MM.1S (cell line): ENCODE measurements at regions not wholly inside any gene's neighbourhood (a gene's known extent, or its start where the extent isn't known, plus 50 kb on each side); places are given as distances from the start of the nearest gene placed in this dataset.

ENCODE experiments used
- DNase-seq: peaks from one replicate; pipeline ENCODE4 v3.0.0-alpha.2; 2015
- H2AFZ ChIP-seq: fragments of 300-600 bp; sonication (generic); 2 replicates; pipeline ENCODE4 v1.6.0; 2016; ENCODE audit warnings: antibody characterized with exemption, low read length
- H3F3A ChIP-seq: fragments of 300-600 bp; sonication (generic); 2 replicates; pipeline ENCODE4 v1.6.1; 2016; ENCODE audit warnings: mild to moderate bottlenecking, antibody characterized with exemption, low read length, moderate library complexity, mixed read lengths; ENCODE audit not compliant: insufficient read depth
- H3K27ac ChIP-seq: fragments of 300-600 bp; sonication (generic); 2 replicates; pipeline ENCODE4 v1.5.1; 2016; ENCODE audit warnings: mild to moderate bottlenecking, low read length
- H3K27me3 ChIP-seq: fragments of 300-600 bp; sonication (generic); replicated peaks from 2 replicates; pipeline ENCODE4 v1.6.0; 2016; ENCODE audit warnings: low read length; ENCODE audit not compliant: insufficient read depth
- H3K36me3 ChIP-seq: fragments of 300-600 bp; sonication (generic); replicated peaks from 2 replicates; pipeline ENCODE4 v1.6.1; 2016; ENCODE audit warnings: mild to moderate bottlenecking, low read length, mixed read lengths; ENCODE audit not compliant: insufficient read depth
- H3K4me1 ChIP-seq: fragments of 300-600 bp; sonication (generic); 2 replicates; pipeline ENCODE4 v1.6.1; 2016; ENCODE audit warnings: low read length, mixed read lengths
- H3K4me2 ChIP-seq: fragments of 300-600 bp; sonication (generic); 2 replicates; pipeline ENCODE4 v1.6.0; 2016; ENCODE audit warnings: low read depth, low read length
- H3K4me3 ChIP-seq: fragments of 300-600 bp; sonication (generic); 2 replicates; pipeline ENCODE4 v1.5.1; 2016; ENCODE audit warnings: low read length, mixed read lengths
- H3K79me2 ChIP-seq: fragments of 300-600 bp; sonication (generic); 2 replicates; pipeline ENCODE4 v1.6.1; 2016; ENCODE audit warnings: mixed run types, low read length, mixed read lengths
- H3K9ac ChIP-seq: fragments of 300-600 bp; sonication (generic); 2 replicates; pipeline ENCODE4 v1.6.1; 2016; ENCODE audit warnings: low read length, mixed read lengths
- H3K9me2 ChIP-seq: fragments of 300-600 bp; sonication (generic); replicated peaks from 2 replicates; pipeline ENCODE4 v1.6.1; 2016; ENCODE audit warnings: mild to moderate bottlenecking, low read length, mixed read lengths; ENCODE audit not compliant: insufficient read depth
- H3K9me3 ChIP-seq: fragments of 300-600 bp; sonication (generic); replicated peaks from 2 replicates; pipeline ENCODE4 v1.6.1; 2016; ENCODE audit warnings: mild to moderate bottlenecking, low read length, mixed read lengths; ENCODE audit not compliant: insufficient read depth
- H4K20me1 ChIP-seq: fragments of 300-600 bp; sonication (generic); 2 replicates; pipeline ENCODE4 v1.6.1; 2016; ENCODE audit warnings: mild to moderate bottlenecking, low read length, moderate library complexity, mixed read lengths; ENCODE audit not compliant: insufficient read depth
- EZH2 ChIP-seq: fragments of 300-600 bp; sonication (generic); optimal IDR thresholded peaks from 2 replicates; pipeline ENCODE3; 2017; ENCODE audit warnings: low read depth, mild to moderate bottlenecking, antibody characterized with exemption, low read length, mixed read lengths
- EZH2phosphoT487 ChIP-seq: fragments of 300-600 bp; sonication (generic); IDR thresholded peaks from 2 replicates; pipeline ENCODE4 v1.6.1; 2018; ENCODE audit warnings: antibody characterized with exemption, low read length
- TF ChIP-seq, protein P1 (sequence below): fragments of 300-600 bp; sonication (generic); IDR thresholded peaks from 2 replicates; pipeline ENCODE4 v1.5.1; 2016; ENCODE audit warnings: antibody characterized with exemption, low read length, mixed read lengths

DNA sequence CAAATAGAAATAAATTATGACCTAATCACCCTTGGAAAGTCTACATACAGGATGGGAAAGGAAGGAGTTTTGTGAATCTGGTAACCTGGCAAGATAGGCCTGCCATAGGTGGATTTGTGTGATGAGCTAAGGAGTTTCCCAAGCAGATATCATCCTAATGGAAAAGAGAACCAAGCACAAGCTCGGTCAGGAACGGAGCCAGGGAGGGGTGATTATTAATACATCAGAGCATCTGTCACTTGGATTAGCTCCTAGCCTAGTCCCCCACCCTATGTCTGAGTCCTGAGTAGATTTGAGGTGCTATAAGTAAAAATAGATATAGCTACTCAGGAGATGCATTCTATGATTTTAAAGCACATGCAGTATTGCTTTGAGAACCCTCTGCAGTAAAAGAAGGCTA, 57.3 kb upstream of the SMARCA2 start:
- H3K9me2 ChIP-seq, result no peaks in the 10 kb centered on the region
- H3K36me3 ChIP-seq, result no peaks in the 10 kb centered on the region
- H4K20me1 ChIP-seq, result no peaks in the 10 kb centered on the region
- no peaks in the 10 kb centered on the region for H3K4me1 ChIP-seq
- no peak overlapping the region for H3K27ac ChIP-seq
- no peaks in the 10 kb centered on the region for H3F3A ChIP-seq
- no peaks in the 10 kb centered on the region for H3K27me3 ChIP-seq
- H3K9ac ChIP-seq, result no peak overlapping the region
- no peak for DNase-seq
- TF ChIP-seq EZH2phosphoT487 (no peak), EZH2 (no peak)
- TF ChIP-seq, protein P1, sequence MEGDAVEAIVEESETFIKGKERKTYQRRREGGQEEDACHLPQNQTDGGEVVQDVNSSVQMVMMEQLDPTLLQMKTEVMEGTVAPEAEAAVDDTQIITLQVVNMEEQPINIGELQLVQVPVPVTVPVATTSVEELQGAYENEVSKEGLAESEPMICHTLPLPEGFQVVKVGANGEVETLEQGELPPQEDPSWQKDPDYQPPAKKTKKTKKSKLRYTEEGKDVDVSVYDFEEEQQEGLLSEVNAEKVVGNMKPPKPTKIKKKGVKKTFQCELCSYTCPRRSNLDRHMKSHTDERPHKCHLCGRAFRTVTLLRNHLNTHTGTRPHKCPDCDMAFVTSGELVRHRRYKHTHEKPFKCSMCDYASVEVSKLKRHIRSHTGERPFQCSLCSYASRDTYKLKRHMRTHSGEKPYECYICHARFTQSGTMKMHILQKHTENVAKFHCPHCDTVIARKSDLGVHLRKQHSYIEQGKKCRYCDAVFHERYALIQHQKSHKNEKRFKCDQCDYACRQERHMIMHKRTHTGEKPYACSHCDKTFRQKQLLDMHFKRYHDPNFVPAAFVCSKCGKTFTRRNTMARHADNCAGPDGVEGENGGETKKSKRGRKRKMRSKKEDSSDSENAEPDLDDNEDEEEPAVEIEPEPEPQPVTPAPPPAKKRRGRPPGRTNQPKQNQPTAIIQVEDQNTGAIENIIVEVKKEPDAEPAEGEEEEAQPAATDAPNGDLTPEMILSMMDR, result no peak
- H3K79me2 ChIP-seq, result no peaks in the 10 kb centered on the region
- H3K9me3 ChIP-seq, result no peaks in the 10 kb centered on the region
- H3K4me2 ChIP-seq, result no peak overlapping the region
- H2AFZ ChIP-seq, result no peak overlapping the region
- H3K4me3 ChIP-seq, result no peak overlapping the region

GRCh38 chr9:1959371-1959770, 55.8 kb upstream of the SMARCA2 start:
- H3K79me2 ChIP-seq, result no peaks in the 10 kb centered on the region
- H3K36me3 ChIP-seq, result no peaks in the 10 kb centered on the region
- no peaks in the 10 kb centered on the region for H3K9me3 ChIP-seq
- H2AFZ ChIP-seq, result no peak overlapping the region
- H3K27ac ChIP-seq, result no peak overlapping the region
- H3K4me2 ChIP-seq, result no peak overlapping the region
- no peak for DNase-seq
- no peak overlapping the region for H3K4me3 ChIP-seq
- H3K9me2 ChIP-seq, result no peaks in the 10 kb centered on the region
- H3K27me3 ChIP-seq, result no peaks in the 10 kb centered on the region
- TF ChIP-seq, protein P1, result no peak
- TF ChIP-seq EZH2phosphoT487, result no peak
- no peak for TF ChIP-seq EZH2
- no peaks in the 10 kb centered on the region for H3K4me1 ChIP-seq
- no peaks in the 10 kb centered on the region for H3F3A ChIP-seq
- H4K20me1 ChIP-seq, result no peaks in the 10 kb centered on the region
- H3K9ac ChIP-seq, result no peak overlapping the region

GRCh38 chr9:1960342-1961042, 54.7 kb upstream of the SMARCA2 start:
- no peak for DNase-seq
- TF ChIP-seq EZH2phosphoT487 (no peak), EZH2 (no peak)
- no peaks in the 10 kb centered on the region for H3K36me3 ChIP-seq
- H4K20me1 ChIP-seq, result no peaks in the 10 kb centered on the region
- no peak overlapping the region for H3K9ac ChIP-seq
- no peak overlapping the region for H3K4me2 ChIP-seq
- no peaks in the 10 kb centered on the region for H3K79me2 ChIP-seq
- H3F3A ChIP-seq, result no peaks in the 10 kb centered on the region
- no peaks in the 10 kb centered on the region for H3K9me2 ChIP-seq
- H3K4me3 ChIP-seq, result no peak overlapping the region
- no peaks in the 10 kb centered on the region for H3K27me3 ChIP-seq
- no peak overlapping the region for H3K27ac ChIP-seq
- H3K9me3 ChIP-seq, result no peaks in the 10 kb centered on the region
- H3K4me1 ChIP-seq, result no peaks in the 10 kb centered on the region
- H2AFZ ChIP-seq, result no peak overlapping the region

DNA sequence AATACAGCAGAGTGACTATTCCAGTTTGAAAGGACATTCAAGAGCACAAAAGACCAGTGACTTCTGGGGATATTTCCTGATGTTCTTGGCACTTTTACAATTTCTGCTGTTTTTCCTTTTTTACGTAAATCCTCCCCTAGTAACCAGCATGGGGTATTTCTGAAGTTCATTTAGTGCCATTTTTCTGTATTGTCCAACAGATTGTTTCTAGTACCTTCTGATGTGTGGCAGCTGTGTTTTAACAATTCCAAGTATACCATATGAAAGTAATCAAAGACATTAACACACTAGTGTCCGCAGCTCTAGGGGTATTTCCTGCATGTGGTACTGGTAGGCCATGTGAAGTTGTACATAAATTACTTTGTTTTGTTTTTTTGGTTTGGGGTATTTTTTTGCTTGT, 53.0 kb upstream of the SMARCA2 start:
- H3K27ac ChIP-seq, result no peak overlapping the region
- H2AFZ ChIP-seq, result no peak overlapping the region
- H3K9me3 ChIP-seq, result no peaks in the 10 kb centered on the region
- peaks cover 6% of the 10 kb centered on the region; the same call in 1 of the 2 replicates for H3F3A ChIP-seq
- no peaks in the 10 kb centered on the region for H3K36me3 ChIP-seq
- peaks cover 13% of the 10 kb centered on the region; the same call in 1 of the 2 replicates for H3K4me1 ChIP-seq
- no peaks in the 10 kb centered on the region for H3K9me2 ChIP-seq
- TF ChIP-seq EZH2phosphoT487, result no peak
- TF ChIP-seq, protein P1, result no peak
- TF ChIP-seq EZH2, result no peak
- no peak overlapping the region for H3K4me2 ChIP-seq
- no peak overlapping the region for H3K4me3 ChIP-seq
- H4K20me1 ChIP-seq, result no peaks in the 10 kb centered on the region
- no peaks in the 10 kb centered on the region for H3K27me3 ChIP-seq
- DNase-seq, result no peak
- no peak overlapping the region for H3K9ac ChIP-seq
- H3K79me2 ChIP-seq, result no peaks in the 10 kb centered on the region
